HG03432 (cell line): ENCODE measurements at regions not wholly inside any gene's neighbourhood (a gene's known extent, or its start where the extent isn't known, plus 50 kb on each side); places are given as distances from the start of the nearest gene placed in this dataset.
"Not testable (repeated sequence)": the region's sequence is repeated elsewhere in the genome, so short reads cannot be mapped to it uniquely, and the experiment has no call there.

Experiments used
- ATAC-seq: cut with Tn5 transposase; IDR thresholded peaks from one replicate; pipeline ENCODE4 v1.9.1; 2021; ENCODE audit warnings: mild to moderate bottlenecking, moderate library complexity; ENCODE audit not compliant: unreplicated experiment

DNA sequence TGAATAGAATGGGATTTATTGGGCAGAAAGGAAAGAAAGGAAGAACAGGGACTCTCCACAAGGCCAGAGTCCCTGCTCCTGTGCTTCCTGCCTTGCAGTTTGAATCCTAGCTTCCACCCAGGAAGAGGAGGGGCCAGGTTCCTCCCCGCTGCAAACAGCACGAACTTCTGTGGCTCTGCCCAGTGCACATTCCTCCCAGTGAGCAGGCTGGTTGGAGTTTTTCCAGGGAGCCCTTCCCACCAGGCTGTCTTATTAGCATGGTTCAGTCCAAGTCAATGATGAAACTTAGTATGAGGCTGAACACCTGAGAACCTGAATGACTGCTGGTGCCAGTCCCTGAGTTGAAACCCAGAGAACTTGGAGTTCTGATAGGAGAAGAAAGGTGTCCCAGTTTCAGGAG, 247.2 kb downstream of the DUSP10 start:
- ATAC-seq: no peak

DNA sequence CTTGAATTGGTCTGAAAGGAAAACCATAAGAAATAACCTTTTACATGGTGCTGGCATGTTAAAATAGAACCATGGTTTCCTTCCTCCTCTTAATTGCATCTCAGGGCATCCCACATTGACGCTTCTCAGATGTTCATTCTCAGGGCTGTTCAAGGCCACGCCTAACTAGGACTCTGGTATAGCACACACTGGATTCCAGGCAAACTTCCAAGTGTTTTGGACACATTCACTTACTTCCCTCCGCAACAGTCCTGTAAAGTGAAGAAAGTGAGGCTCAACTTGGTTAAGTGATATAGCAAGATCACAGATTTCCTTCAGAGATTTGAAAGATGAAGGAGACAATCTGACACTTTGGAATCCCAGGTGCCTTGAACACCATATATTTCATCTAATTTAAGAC, 244.8 kb downstream of the DUSP10 start:
- ATAC-seq: no peak

DNA sequence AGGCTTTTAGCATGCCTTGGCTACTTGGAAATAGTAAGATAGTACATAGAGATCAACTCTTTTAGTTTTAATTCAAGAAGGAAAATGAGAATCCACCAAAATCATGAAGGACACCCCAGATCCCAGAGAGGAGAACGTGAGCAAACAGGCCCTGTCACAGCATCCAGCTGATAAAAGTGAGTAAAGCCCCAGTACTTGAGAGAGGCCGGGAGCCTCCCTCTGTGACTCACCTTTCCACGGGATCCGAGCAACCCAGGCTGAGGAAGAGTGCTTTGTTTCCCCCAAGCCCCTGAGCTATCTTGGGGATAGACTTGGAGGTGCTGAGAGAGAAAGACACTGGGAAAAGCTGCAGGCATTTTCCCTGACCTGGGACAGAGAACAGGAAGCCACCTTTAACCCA, 238.6 kb downstream of the DUSP10 start:
- no peak for ATAC-seq

DNA sequence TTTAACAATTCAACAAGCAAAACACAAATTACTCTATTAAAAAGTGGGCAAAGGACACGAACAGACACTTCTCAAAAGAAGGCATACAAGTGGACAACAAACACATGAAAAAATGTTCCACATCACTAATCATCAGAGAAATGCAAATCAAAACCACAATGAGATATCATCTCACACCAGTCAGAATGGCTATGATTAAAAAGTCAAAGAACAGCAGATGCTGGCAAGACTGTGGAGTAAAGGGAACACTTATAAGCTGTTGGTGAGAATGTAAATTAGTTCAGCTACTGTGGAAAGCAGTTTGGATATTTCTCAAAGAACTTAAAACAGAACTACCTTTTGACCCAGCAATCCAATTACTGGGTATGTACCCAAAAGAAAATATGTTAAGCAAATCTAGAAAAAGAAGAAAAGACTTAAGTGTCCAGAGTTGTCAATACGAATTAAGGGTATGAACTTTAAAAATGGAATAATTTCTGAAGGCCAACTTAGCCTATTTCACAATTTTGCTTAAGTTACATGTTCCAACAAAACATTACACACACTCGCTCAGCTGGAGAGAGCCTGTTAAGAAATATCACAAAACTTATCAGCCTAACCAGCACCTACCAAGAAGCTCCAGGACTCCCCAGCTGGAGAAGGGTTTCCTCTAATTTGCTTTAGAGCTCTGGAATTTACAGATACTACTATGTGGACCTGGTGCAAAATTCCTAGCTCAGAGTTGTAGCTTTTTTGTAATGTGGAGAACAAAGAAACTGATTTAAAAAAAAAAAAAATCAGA, 232.1 kb downstream of the DUSP10 start:
- no peak for ATAC-seq

DNA sequence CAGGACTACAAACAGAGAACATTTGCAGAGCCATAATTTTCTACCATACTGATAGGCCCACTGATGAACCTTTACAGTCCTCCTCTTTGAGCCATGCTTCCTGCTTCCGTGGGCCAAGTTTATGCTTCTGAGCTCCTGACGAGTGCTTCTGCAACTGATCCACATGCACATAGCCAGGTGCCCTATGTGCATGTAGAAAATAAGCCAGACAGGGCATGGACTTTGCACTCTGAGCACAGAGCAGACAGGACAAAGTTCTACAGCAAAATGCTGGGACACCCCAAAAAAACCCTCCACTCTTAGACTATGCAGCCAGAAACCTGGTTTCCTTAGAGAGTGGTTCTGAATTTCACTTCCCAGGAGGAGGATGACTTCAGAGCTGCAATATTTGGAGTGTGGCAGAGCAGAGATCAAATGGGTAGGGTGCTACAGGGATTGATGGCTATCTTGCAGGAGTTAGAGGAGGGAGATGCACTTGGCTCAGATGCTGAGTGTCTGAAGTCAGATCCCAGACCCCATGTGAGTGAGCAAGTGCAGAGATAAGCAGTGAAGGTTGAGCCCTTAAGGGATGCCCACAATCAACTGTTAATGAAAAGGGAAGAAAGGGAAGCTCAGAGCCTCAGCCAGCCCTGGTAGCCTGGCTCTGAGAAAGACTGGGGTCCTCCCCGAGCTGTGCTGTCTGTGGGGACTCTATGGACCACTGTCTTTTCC, 230.9 kb downstream of the DUSP10 start:
- ATAC-seq: no peak

DNA sequence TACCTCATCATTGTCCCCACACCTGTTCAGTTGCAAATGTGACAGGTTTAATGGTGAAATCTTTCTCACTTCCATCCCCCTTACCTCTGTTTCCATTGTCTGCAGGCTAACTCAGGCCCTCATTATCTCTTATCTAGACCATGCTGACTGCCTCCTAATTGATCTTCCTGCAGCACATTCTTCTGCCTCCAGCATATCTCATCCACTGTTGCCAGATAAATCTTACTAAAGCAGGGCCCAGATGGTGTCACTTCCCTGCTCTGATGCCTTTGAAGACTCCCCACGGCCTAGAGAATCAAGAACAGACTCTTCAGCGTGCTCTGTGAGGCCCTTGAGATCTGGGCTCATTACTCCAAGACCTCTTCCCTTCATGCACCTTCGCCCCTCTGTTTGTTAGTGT, 230.1 kb downstream of the DUSP10 start:
- ATAC-seq: no peak

GRCh38 chr1:221514806-221515205, 227.1 kb downstream of the DUSP10 start:
- ATAC-seq: no peak

DNA sequence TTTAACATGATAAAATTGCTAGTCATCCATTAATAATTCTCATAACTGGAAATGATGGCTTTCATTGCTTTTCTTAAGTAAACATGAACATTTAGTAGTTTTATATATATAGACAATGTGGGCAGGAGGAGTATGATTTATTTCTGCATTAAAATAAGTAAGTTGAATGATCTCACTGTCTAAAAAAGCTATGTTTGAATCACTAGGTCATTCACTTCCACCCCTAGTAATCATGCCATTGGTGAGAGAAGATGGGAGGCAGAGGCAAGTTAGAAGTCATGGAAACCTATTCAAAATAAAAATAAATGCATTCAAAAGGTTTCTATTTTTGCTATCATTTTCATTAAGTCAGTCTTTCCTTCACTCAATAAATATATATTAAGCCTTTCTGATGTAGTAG, 226.4 kb downstream of the DUSP10 start:
- ATAC-seq: no peak

- no peak for ATAC-seq
Measured at GRCh38 chr1:221517961-221518360, 223.9 kb downstream of the DUSP10 start.

- ATAC-seq: no peak
Measured at GRCh38 chr1:221520250-221520649, 221.6 kb downstream of the DUSP10 start.

DNA sequence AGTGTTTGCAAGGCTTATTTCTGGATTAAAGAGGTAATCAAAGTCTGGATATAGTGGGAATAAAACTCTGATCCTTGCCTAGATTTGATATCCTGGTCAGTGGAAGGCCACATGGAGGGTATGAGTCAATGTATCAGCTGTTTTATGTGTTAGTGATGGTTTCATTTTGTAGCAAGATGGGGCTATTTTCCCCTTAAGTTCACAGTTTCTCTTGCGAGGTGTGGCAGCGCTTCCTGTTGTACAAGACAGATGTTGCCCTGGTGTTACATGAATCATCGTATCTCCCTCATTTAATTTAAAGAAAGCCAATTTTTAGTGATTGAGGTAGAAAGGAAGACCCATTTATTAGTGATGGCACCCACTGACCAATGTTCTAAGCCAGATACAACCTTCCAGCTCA, 220.2 kb downstream of the DUSP10 start:
- ATAC-seq: no peak

GRCh38 chr1:221522529-221522940, 219.4 kb downstream of the DUSP10 start:
- ATAC-seq: no peak

DNA sequence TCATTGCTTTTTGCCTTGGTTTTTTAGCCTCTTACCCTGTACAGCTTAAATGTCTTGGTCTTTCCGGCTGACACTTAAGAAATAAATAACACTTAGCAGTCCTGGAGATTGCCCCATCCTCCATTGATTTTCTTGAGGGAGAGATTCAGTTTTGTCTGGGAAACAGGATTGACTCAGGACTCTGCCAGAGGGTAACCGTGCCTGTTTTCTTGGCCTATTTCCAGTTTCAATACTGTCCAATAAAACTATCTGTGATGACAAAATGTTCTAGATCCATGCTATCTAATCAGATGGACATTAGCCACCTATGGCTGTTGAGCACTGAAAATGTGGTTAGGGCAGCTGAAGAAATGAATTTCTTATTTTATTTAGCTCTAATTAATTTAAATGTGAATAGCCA, 216.1 kb downstream of the DUSP10 start:
- no peak for ATAC-seq

GRCh38 chr1:221527302-221527701, 214.6 kb downstream of the DUSP10 start:
- no peak for ATAC-seq

DNA sequence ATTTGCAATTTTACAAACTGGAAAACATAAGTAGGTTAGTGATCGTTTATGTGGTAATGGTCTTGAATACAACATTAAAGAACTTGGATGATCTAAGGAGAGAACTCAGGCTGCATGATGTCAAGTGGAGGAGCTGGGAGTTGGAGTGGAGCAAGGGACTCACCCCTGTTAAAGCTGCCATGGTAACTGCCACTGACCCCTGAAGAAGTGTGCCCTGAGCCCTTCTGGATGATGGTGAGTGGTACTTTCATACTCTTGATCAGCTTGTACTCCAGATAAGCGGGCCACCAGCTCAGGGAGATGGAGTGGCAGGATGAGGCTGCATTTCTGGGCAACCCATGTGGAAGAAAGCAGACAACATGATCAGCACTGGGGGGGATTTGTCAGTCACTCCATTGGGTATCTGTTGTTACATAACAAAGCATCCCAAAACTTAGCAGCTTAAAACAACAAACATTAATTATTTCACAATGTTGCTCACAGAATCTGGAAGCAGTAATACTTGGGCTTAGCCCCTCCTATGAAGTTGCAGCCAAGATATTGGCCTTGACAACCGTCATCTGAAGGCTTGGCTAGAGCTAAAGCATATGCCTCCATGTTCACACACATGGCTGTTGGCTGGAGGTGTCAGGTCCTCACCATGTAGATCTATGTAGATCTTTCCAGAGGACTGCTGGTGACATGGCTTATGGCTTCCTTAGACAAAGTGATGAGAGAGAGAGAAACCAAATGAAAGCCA, 213.8 kb downstream of the DUSP10 start:
- ATAC-seq: no peak

- not testable (repeated sequence) for ATAC-seq
Measured at GRCh38 chr1:221530159-221530558, 211.7 kb downstream of the DUSP10 start.

DNA sequence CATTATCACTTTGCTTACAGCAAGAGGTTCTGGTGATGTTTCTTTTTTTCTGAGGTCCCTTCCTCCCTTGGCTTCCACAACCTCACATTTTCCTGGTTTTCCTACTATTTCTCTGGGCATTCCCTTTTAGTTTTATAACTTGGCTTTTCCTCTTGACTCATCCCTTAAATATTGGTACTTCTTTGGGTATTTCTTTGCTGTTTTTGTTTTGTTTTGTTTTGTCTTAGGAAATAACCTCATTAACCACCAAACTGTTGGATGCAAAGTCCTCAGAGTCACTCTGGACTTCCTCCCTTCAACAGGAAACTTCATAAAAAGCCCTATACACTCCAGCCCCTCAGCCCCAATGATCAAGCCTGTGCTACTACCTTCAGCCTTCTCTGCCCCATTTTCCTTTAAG, 211.1 kb downstream of the DUSP10 start:
- no peak for ATAC-seq

- no peak for ATAC-seq
Measured at GRCh38 chr1:221532071-221532773, 209.7 kb downstream of the DUSP10 start.

GRCh38 chr1:221541296-221541695, 200.6 kb downstream of the DUSP10 start:
- ATAC-seq: no peak

DNA sequence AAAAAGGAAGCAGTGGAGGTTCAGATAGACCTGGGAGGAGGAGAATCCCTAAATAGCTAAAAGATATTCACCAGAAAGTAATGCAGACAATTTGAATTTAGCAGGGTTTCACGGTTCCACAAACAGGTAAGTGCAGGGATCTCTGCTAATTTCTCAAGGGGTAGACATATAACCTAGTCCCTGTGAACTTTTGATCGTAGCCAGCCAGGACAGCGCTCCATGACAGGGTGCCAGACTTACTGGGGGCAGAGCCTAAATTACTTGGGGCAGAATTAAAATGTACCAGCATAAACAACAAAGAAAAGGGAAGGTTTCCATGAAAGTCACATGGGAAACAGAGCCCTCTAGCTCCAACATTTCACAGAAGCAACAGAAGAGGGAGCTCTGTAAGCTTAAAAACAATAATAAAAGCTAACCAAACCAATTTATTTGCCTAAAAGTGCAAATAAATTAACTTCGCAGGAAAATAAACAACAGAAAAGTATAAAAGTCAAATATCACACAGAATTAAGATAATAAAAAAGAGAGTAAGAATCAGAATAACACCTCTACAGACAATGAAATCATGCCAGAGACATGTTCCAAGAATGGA, 198.3 kb downstream of the DUSP10 start:
- ATAC-seq: no peak

- ATAC-seq: no peak
Measured at GRCh38 chr1:221548942-221549341, 192.9 kb downstream of the DUSP10 start.
